Glutamatergic neuron (in vitro differentiated cells): ENCODE measurements at regions not wholly inside any gene's neighbourhood (a gene's known extent, or its start where the extent isn't known, plus 50 kb on each side); places are given as distances from the start of the nearest gene placed in this dataset.

Experiments used
- DNase-seq: peaks from one replicate; pipeline ENCODE4 v3.0.0; 2022
- H3K27ac Mint-ChIP-seq: one replicate; pipeline ENCODE4 v1.8.0; 2020; ENCODE audit warnings: mild to moderate bottlenecking, mixed read lengths, inconsistent platforms; ENCODE audit not compliant: unreplicated experiment
- H3K27me3 Mint-ChIP-seq: one replicate; pipeline ENCODE4 v1.8.0; 2020; ENCODE audit warnings: mild to moderate bottlenecking, moderate library complexity, mixed read lengths, inconsistent platforms; ENCODE audit not compliant: unreplicated experiment
- H3K36me3 Mint-ChIP-seq: one replicate; pipeline ENCODE4 v1.8.0; 2020; ENCODE audit warnings: mild to moderate bottlenecking, mixed read lengths, inconsistent platforms; ENCODE audit not compliant: unreplicated experiment
- H3K4me1 Mint-ChIP-seq: one replicate; pipeline ENCODE4 v1.8.0; 2020; ENCODE audit warnings: mild to moderate bottlenecking, low read depth, mixed read lengths, inconsistent platforms; ENCODE audit not compliant: unreplicated experiment
- H3K4me3 Mint-ChIP-seq: one replicate; pipeline ENCODE4 v1.8.0; 2020; ENCODE audit warnings: mild to moderate bottlenecking, mixed read lengths, inconsistent platforms; ENCODE audit not compliant: unreplicated experiment
- H3K9me3 Mint-ChIP-seq: one replicate; pipeline ENCODE4 v1.8.0; 2020; ENCODE audit warnings: mild to moderate bottlenecking, moderate library complexity, mixed read lengths, inconsistent platforms; ENCODE audit not compliant: unreplicated experiment
- CTCF ChIP-seq: fragments of 200-600 bp; sonication (generic); IDR thresholded peaks from one replicate; pipeline ENCODE4 v1.5.0; 2021; ENCODE audit not compliant: partially characterized antibody, unreplicated experiment

DNA sequence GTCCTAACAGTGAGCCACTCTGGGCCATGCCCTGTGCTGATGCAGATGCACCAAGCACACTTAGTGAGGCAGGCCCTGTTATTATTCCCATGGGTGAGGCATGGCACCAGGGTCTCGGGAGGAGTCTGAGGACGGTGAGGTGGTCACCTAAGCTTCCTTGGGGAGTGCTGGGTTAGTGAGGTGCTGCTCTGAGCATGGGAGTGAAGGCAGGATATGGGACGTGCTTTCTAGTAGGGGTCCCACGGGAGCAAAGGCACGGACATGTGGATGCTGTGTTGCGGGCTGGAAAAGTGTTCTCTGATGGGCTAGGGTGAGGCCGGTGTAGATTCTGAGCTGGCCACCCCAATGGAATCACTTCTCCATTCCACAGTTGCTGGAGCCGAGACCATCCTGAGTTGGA, 77.5 kb upstream of the CSF3R start:
- Mint-ChIP-seq H3K9me3 (peaks cover 4% of the 10 kb centered on the region), H3K4me1 (peaks cover 25% of the 10 kb centered on the region), H3K36me3 (no peaks in the 10 kb centered on the region), H3K27ac (no peak overlapping the region), H3K4me3 (no peak overlapping the region), H3K27me3 (peaks cover 3% of the 10 kb centered on the region)
- peak; percentile 7 for DNase-seq
- TF ChIP-seq CTCF, result no peak

DNA sequence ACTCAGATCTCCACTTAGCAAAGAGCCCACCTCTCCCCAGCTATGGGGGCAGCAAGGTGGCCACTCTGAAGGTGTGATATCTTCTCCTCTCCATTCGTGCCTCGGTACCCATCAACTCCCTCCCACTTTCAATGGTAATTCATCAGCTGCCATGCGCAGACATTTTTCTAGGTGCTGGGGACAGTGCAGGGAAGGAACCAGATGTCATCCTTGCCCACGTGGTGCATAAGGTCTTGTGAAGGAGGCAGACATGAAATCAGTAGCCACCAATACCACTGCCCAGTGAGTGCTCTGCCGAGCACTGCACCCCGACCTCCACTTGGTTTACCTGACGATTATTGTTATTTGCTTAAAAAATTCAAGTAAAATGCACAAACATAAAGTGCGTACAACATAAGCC, 76.3 kb upstream of the CSF3R start:
- Mint-ChIP-seq H3K27me3 (peaks cover 3% of the 10 kb centered on the region), H3K4me3 (no peak overlapping the region), H3K4me1 (peaks cover 25% of the 10 kb centered on the region), H3K27ac (no peak overlapping the region), H3K36me3 (no peaks in the 10 kb centered on the region), H3K9me3 (peaks cover 4% of the 10 kb centered on the region)
- TF ChIP-seq CTCF, result no peak
- DNase-seq, result peak; percentile 7

DNA sequence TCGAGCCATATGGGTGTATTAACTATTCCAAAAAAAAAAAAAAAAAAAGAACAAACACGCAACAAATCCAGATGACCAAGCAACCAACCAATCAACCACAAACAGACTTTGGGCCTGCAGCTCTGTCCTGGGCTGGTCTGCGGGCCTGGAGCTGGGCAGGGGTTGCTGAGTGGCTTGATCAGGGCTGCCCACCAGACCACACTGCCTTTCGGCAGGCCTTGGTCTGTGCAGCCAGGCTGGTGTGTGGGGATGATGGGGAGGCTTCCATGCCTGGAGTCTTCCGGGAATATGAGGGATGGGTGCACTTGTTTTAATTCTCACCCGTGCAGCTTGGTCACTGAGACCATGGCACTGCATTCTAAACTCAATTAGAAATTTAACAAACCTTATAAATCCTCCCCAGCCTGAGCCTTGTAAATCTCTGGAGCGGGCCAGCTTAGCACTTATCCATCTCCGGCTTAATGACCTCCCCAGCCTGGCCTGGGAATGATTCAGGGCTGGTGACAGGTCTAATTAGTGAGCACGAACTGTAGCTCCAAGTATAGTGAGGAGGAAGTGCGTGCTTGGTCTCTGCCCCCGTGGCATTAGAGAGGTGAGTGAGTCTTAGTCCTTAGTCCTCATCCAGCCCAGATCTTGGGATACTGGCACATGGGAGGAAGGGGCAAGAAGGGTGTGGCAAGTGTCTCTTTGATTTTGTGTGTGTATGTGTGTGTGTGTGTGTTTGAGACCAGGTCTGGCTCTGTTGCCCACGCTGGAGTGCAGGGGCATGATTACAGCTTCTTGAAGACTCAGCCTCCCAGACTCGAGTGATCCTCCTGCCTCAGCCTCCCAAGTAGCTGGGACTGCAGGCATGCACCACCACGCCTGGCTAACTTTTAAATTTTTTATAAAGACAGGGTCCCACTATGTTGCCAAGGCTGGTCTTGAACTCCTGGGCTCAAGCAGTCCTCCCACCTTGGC, 74.6 kb upstream of the CSF3R start:
- no peak for TF ChIP-seq CTCF
- no peaks in the 10 kb centered on the region for H3K36me3 Mint-ChIP-seq
- peaks cover 4% of the 10 kb centered on the region for H3K9me3 Mint-ChIP-seq
- no peak for DNase-seq
- no peak overlapping the region for H3K27ac Mint-ChIP-seq
- no peak overlapping the region for H3K4me3 Mint-ChIP-seq
- H3K4me1 Mint-ChIP-seq, result peaks cover 24% of the 10 kb centered on the region
- H3K27me3 Mint-ChIP-seq, result peaks cover 3% of the 10 kb centered on the region

GRCh38 chr1:36555041-36555440, 72.3 kb upstream of the CSF3R start:
- H3K27ac Mint-ChIP-seq, result no peak overlapping the region
- H3K4me3 Mint-ChIP-seq, result no peak overlapping the region
- H3K36me3 Mint-ChIP-seq, result no peaks in the 10 kb centered on the region
- TF ChIP-seq CTCF, result no peak
- DNase-seq, result no peak
- peaks cover under 1% of the 10 kb centered on the region for H3K27me3 Mint-ChIP-seq
- H3K4me1 Mint-ChIP-seq, result peaks cover 10% of the 10 kb centered on the region
- peaks cover 2% of the 10 kb centered on the region for H3K9me3 Mint-ChIP-seq

GRCh38 chr1:36554323-36554628, 71.6 kb upstream of the CSF3R start:
- peaks cover 5% of the 10 kb centered on the region for H3K4me1 Mint-ChIP-seq

More at GRCh38 chr1:36554323-36554628, 71.6 kb upstream of the CSF3R start:
- DNase-seq, result peak; percentile 8
- no peak for TF ChIP-seq CTCF
- Mint-ChIP-seq H3K27ac (no peak overlapping the region), H3K4me3 (no peak overlapping the region), H3K36me3 (no peaks in the 10 kb centered on the region), H3K27me3 (no peaks in the 10 kb centered on the region), H3K9me3 (no peaks in the 10 kb centered on the region)
